ENCODE measurements at regions not wholly inside any gene's neighbourhood (a gene's known extent, or its start where the extent isn't known, plus 50 kb on each side); places are given as distances from the start of the nearest gene placed in this dataset.
"Not testable (repeated sequence)": the region's sequence is repeated elsewhere in the genome, so short reads cannot be mapped to it uniquely, and the experiment has no call there.

- no peak overlapping the region for H3K27ac ChIP-seq
- H3K4me1 ChIP-seq: no peaks in the 10 kb centered on the region
- DNase-seq: no peak
- no peak overlapping the region for H3K4me3 ChIP-seq
- intact Hi-C loops (cut with DNase I): no loop called here
- no peaks in the 10 kb centered on the region for H3K27me3 ChIP-seq
- WGBS, 2 donors: 52 to 65% methylated on average over 3 of the region's 3 CpGs
- TF ChIP-seq, protein P1, sequence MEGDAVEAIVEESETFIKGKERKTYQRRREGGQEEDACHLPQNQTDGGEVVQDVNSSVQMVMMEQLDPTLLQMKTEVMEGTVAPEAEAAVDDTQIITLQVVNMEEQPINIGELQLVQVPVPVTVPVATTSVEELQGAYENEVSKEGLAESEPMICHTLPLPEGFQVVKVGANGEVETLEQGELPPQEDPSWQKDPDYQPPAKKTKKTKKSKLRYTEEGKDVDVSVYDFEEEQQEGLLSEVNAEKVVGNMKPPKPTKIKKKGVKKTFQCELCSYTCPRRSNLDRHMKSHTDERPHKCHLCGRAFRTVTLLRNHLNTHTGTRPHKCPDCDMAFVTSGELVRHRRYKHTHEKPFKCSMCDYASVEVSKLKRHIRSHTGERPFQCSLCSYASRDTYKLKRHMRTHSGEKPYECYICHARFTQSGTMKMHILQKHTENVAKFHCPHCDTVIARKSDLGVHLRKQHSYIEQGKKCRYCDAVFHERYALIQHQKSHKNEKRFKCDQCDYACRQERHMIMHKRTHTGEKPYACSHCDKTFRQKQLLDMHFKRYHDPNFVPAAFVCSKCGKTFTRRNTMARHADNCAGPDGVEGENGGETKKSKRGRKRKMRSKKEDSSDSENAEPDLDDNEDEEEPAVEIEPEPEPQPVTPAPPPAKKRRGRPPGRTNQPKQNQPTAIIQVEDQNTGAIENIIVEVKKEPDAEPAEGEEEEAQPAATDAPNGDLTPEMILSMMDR (IDR thresholded peaks at IDR 0.05): no peak
- no peak for TF ChIP-seq POLR2A (IDR thresholded peaks at IDR 0.05)
- no peaks in the 10 kb centered on the region for H3K9me3 ChIP-seq
- H3K36me3 ChIP-seq: no peaks in the 10 kb centered on the region
Measured at GRCh38 chr5:89668821-89669220, 740.7 kb downstream of the CETN3 start.

GRCh38 chr5:89662499-89662898 lies 747.1 kb downstream of the CETN3 start:
- intact Hi-C loops (cut with DNase I): no loop called here
- no peaks in the 10 kb centered on the region for H3K9me3 ChIP-seq
- TF ChIP-seq POLR2A (IDR thresholded peaks at IDR 0.05): no peak
- TF ChIP-seq, protein P1 (IDR thresholded peaks at IDR 0.05): no peak

DNA sequence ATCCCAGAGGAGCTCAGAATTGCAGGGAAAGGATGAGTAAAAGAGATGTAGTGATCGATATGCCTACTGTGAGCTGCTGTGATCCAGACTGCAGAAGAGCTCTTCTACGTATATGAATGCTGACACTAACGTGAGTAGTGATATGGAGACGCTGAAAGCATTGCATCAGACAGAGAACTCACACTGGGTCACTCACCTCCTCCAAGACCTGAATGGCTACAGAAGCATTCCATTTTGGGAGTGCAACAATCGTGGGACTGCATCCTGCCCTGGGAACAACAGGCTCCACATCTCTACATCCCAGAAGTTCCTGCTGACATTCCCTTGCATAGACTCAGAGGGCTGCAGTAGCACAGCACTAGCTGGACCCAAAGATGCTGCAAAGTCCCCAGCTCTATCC lies 755.9 kb upstream of the MEF2C start:
- TF ChIP-seq POLR2A (IDR thresholded peaks at IDR 0.05): no peak
- TF ChIP-seq, protein P1 (IDR thresholded peaks at IDR 0.05): no peak
- Histone ChIP-seq H3K36me3 (no peaks in the 10 kb centered on the region), H3K27ac (no peak overlapping the region), H3K4me1 (no peaks in the 10 kb centered on the region), H3K4me3 (no peak overlapping the region), H3K27me3 (no peaks in the 10 kb centered on the region), H3K9me3 (no peaks in the 10 kb centered on the region)
- DNase-seq: no peak
- intact Hi-C loops (cut with DNase I): no loop called here
- WGBS, 2 donors: 83 to 85% methylated on average over 5 of the region's 5 CpGs

More at GRCh38 chr5:89662499-89662898, 747.1 kb downstream of the CETN3 start:
- no peaks in the 10 kb centered on the region for H3K36me3 ChIP-seq
- H3K27me3 ChIP-seq: no peaks in the 10 kb centered on the region
- no peak for DNase-seq
- no peak overlapping the region for H3K4me3 ChIP-seq
- no peak overlapping the region for H3K27ac ChIP-seq
- 46 to 60% methylated on average over 4 of the region's 4 CpGs for WGBS, 2 donors
- no peaks in the 10 kb centered on the region for H3K4me1 ChIP-seq

DNA sequence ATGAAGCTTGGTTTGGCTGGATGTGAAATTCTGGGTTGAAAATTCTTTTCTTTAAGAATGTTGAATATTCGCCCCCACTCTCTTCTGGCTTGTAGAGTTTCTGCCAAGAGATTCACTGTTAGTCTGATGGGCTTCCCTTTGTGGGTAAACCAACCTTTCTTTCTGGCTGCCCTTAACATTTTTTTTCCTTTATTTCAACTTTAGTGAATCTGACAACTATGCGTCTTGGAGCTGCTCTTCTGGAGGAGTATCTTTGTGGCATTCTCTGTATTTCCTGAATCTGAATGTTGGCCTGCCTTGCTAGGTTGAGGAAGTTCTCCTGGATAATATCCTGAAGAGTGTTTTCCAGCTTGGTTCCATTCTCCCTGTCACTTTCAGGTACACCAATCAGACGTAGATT lies 751.2 kb upstream of the MEF2C start:
- H3K27ac ChIP-seq; H3K9me3 ChIP-seq; H3K4me1 ChIP-seq; H3K27me3 ChIP-seq; H3K4me3 ChIP-seq; H3K36me3 ChIP-seq; intact Hi-C loops (cut with DNase I); DNase-seq: not testable (repeated sequence)
- 83 to 86% methylated on average over 3 of the region's 3 CpGs for WGBS, 2 donors

DNA sequence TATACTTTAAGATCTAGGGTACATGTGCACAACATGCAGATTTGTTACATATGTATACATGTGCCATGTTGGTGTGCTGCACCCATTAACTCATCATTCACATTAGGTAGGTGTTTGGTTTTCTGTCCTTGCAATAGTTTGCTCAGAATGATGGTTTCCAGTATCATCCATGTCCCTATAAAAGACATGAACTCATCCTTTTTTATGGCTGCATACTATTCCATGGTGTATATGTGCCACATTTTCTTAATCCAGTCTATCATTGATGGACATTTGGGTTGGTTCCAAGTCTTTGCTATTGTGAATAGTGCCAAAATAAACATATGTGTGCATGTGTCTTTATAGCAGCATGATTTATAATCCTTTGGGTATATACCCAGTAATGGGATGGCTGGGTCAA lies 747.1 kb upstream of the MEF2C start:
- H3K27me3 ChIP-seq; H3K36me3 ChIP-seq; H3K4me1 ChIP-seq; H3K27ac ChIP-seq; H3K9me3 ChIP-seq; intact Hi-C loops (cut with DNase I); DNase-seq; H3K4me3 ChIP-seq: not testable (repeated sequence)

GRCh38 chr5:89628876-89629635 lies 746.1 kb upstream of the MEF2C start:
- no peaks in the 10 kb centered on the region for H3K36me3 ChIP-seq
- no peak overlapping the region for H3K27ac ChIP-seq
- intact Hi-C loops (cut with DNase I): no loop called here
- H3K4me3 ChIP-seq: no peak overlapping the region
- DNase-seq: no peak
- no peaks in the 10 kb centered on the region for H3K4me1 ChIP-seq
- TF ChIP-seq, protein P1 (IDR thresholded peaks at IDR 0.05): no peak
- TF ChIP-seq POLR2A (IDR thresholded peaks at IDR 0.05): no peak
- WGBS, 2 donors: 72 to 75% methylated on average over 4 of the region's 4 CpGs
- H3K9me3 ChIP-seq: no peaks in the 10 kb centered on the region
- no peaks in the 10 kb centered on the region for H3K27me3 ChIP-seq
